ENCODE measurements at regions not wholly inside any gene's neighbourhood (a gene's known extent, or its start where the extent isn't known, plus 50 kb on each side); places are given as distances from the start of the nearest gene placed in this dataset.

DNA sequence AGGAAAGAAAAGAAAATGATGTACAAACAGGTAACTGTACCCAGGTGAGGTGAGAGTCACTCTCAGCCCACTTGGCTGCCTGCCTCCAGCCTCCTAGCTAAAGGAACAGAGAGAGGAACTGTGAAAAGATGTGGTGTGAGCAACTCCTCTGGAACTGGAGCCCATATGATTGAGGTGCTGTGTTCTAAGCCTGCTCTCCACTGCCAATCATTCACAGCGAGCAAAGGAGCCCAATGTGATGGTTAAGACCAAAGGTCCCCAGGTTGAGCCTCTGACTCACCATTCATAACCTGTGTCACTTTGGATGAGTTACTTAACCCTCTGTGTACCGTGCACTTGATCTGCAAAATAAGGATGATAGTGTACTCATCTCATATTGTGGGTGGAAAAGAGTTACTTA, 868.1 kb upstream of the AUTS2 start:
- Histone ChIP-seq H3K9me2 (replicated peaks; ENCODE audit: insufficient read depth, low read length) (no peaks in the 10 kb centered on the region), H3K79me2 (ENCODE audit: low read length) (no peaks in the 10 kb centered on the region), H3K9me3 (replicated peaks; ENCODE audit: insufficient read depth, low read length) (no peaks in the 10 kb centered on the region), H3K27me3 (replicated peaks; ENCODE audit: insufficient read depth, low read length) (no peaks in the 10 kb centered on the region), H3K4me1 (ENCODE audit: low read length) (no peaks in the 10 kb centered on the region), H3K36me3 (replicated peaks; ENCODE audit: insufficient read depth, low read length) (no peaks in the 10 kb centered on the region), H3K27ac (ENCODE audit: low read length) (no peak overlapping the region), H3K4me2 (ENCODE audit: low read depth, low read length) (no peak overlapping the region), H3K9ac (ENCODE audit: low read length) (no peak overlapping the region), H3F3A (ENCODE audit: insufficient read depth, low read length) (no peaks in the 10 kb centered on the region), H3K4me3 (ENCODE audit: low read length) (no peak overlapping the region), H2AFZ (ENCODE audit: low read length) (no peak overlapping the region), H4K20me1 (ENCODE audit: insufficient read depth, low read length) (no peaks in the 10 kb centered on the region)
- TF ChIP-seq EZH2phosphoT487 (IDR thresholded peaks at IDR 0.05; ENCODE audit: low read length), result no peak
- TF ChIP-seq, protein P1, sequence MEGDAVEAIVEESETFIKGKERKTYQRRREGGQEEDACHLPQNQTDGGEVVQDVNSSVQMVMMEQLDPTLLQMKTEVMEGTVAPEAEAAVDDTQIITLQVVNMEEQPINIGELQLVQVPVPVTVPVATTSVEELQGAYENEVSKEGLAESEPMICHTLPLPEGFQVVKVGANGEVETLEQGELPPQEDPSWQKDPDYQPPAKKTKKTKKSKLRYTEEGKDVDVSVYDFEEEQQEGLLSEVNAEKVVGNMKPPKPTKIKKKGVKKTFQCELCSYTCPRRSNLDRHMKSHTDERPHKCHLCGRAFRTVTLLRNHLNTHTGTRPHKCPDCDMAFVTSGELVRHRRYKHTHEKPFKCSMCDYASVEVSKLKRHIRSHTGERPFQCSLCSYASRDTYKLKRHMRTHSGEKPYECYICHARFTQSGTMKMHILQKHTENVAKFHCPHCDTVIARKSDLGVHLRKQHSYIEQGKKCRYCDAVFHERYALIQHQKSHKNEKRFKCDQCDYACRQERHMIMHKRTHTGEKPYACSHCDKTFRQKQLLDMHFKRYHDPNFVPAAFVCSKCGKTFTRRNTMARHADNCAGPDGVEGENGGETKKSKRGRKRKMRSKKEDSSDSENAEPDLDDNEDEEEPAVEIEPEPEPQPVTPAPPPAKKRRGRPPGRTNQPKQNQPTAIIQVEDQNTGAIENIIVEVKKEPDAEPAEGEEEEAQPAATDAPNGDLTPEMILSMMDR (IDR thresholded peaks at IDR 0.05; ENCODE audit: low read length), result no peak
- TF ChIP-seq EZH2 (optimal IDR thresholded peaks at IDR 0.05; ENCODE audit: low read depth, low read length), result no peak
- no peak for DNase-seq

DNA sequence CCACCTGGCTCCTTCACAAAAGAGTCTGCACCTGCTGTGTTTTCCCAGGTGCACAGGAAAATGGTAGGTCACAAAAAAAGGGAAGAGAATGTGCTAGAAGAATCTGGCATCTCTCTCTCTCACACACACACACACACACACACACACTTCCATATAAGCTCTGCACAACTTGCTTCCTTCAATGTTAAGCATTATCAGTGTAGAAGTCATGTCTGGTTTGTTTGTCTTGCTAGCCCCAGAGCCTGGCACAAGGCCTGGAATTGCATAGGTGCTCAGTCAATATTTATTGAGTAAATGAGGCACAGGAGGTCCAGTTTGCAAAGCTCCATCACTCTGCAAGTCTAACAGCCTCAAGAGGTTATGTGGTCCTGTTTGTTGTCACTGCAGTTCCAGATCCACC, 867.3 kb upstream of the AUTS2 start:
- Histone ChIP-seq H3K9ac (ENCODE audit: low read length) (no peak overlapping the region), H3K4me2 (ENCODE audit: low read depth, low read length) (no peak overlapping the region), H4K20me1 (ENCODE audit: insufficient read depth, low read length) (no peaks in the 10 kb centered on the region), H3K9me2 (replicated peaks; ENCODE audit: insufficient read depth, low read length) (no peaks in the 10 kb centered on the region), H3K27ac (ENCODE audit: low read length) (no peak overlapping the region), H3K4me3 (ENCODE audit: low read length) (no peak overlapping the region), H3K36me3 (replicated peaks; ENCODE audit: insufficient read depth, low read length) (no peaks in the 10 kb centered on the region), H3K9me3 (replicated peaks; ENCODE audit: insufficient read depth, low read length) (no peaks in the 10 kb centered on the region), H3K4me1 (ENCODE audit: low read length) (no peaks in the 10 kb centered on the region), H3K79me2 (ENCODE audit: low read length) (no peaks in the 10 kb centered on the region), H3F3A (ENCODE audit: insufficient read depth, low read length) (no peaks in the 10 kb centered on the region), H2AFZ (ENCODE audit: low read length) (no peak overlapping the region), H3K27me3 (replicated peaks; ENCODE audit: insufficient read depth, low read length) (no peaks in the 10 kb centered on the region)
- no peak for DNase-seq
- TF ChIP-seq, protein P1 (IDR thresholded peaks at IDR 0.05; ENCODE audit: low read length), result no peak
- TF ChIP-seq EZH2 (optimal IDR thresholded peaks at IDR 0.05; ENCODE audit: low read depth, low read length), result no peak
- TF ChIP-seq EZH2phosphoT487 (IDR thresholded peaks at IDR 0.05; ENCODE audit: low read length), result no peak

DNA sequence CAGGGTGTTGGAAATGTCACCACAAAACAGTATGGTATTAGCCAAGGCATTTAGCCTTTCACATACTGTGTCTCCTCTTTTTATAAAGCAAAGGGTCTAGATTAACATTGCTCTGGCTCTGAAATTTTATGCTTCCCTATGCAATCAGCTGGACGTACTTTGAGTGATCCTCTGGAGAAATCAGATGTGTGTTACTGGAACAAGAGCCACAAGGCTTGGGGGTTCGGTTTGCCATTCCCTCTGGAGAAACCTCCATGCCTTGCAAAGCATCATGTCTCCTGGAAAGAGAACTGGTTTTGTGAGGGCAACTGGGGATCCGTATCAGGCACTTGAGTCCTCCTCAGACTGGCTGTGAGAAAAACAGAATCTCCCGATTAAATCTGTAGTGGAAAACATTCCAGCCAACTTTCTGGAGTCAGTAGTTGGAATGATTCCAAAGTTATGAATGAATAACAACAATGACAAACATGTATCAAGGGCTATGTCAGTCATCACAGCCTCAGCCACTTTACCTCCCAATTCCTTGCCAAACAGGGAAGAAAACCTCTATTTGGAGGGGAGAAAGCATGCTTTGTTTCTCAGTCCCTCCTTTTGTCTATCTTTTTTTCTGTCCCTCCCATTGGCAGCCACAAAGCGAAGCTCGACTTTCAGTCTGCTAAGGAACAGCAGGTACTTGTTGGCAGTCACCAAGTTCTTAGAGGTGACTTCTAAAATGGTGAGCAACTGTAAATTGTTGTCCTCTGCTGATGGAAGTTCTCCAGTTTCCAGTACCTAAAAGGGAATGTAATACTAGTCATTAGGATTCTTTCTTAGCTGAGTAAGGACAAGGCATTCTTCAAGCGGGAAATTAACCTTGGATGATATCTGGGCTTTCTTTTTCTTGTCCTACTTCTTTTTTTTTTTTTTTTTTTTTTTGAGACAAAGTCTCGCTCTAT, 864.8 kb upstream of the AUTS2 start:
- H3K9ac ChIP-seq (ENCODE audit: low read length), result no peak overlapping the region
- H3K4me2 ChIP-seq (ENCODE audit: low read depth, low read length), result no peak overlapping the region
- H3K9me2 ChIP-seq (replicated peaks; ENCODE audit: insufficient read depth, low read length), result no peaks in the 10 kb centered on the region
- TF ChIP-seq EZH2phosphoT487 (IDR thresholded peaks at IDR 0.05; ENCODE audit: low read length), result no peak
- TF ChIP-seq EZH2 (optimal IDR thresholded peaks at IDR 0.05; ENCODE audit: low read depth, low read length), result no peak
- TF ChIP-seq, protein P1 (IDR thresholded peaks at IDR 0.05; ENCODE audit: low read length), result no peak
- H3K27me3 ChIP-seq (replicated peaks; ENCODE audit: insufficient read depth, low read length), result no peaks in the 10 kb centered on the region
- no peaks in the 10 kb centered on the region for H3K4me1 ChIP-seq (ENCODE audit: low read length)
- no peaks in the 10 kb centered on the region for H3K79me2 ChIP-seq (ENCODE audit: low read length)
- H3K36me3 ChIP-seq (replicated peaks; ENCODE audit: insufficient read depth, low read length), result no peaks in the 10 kb centered on the region
- no peak overlapping the region for H3K27ac ChIP-seq (ENCODE audit: low read length)
- H3K9me3 ChIP-seq (replicated peaks; ENCODE audit: insufficient read depth, low read length), result no peaks in the 10 kb centered on the region
- no peaks in the 10 kb centered on the region for H4K20me1 ChIP-seq (ENCODE audit: insufficient read depth, low read length)
- no peak overlapping the region for H3K4me3 ChIP-seq (ENCODE audit: low read length)
- H3F3A ChIP-seq (ENCODE audit: insufficient read depth, low read length), result no peaks in the 10 kb centered on the region
- H2AFZ ChIP-seq (ENCODE audit: low read length), result no peak overlapping the region
- no peak for DNase-seq
